ENCODE measurements at regions not wholly inside any gene's neighbourhood (a gene's known extent, or its start where the extent isn't known, plus 50 kb on each side); places are given as distances from the start of the nearest gene placed in this dataset.

DNA sequence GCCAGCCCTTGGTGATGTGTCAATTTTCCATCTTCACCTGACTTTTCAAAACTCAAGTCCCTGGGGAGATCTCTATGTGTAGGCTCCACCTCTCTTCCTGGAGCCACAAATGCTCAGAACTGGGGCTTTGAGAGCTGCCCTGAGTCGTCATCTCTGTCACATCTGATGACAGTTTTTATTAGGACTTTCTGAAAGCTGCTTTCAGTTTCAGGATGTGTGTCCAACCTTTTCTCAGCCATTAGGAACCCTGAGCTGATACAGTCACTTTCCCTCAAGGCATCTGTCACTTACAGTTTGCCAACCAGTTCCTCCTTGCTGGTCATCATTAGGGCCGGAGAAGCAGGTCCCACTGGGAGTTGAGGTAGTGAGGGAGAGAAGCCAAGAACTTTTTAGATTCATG lies 365.9 kb upstream of the CHD6 start:
- H4K20me1 ChIP-seq (ENCODE audit: insufficient read depth, low read length) = no peaks in the 10 kb centered on the region
- no peaks in the 10 kb centered on the region for H3K9me3 ChIP-seq (replicated peaks; ENCODE audit: insufficient read depth, low read length)
- DNase-seq = peak; percentile 57
- no peaks in the 10 kb centered on the region for H3K9me2 ChIP-seq (replicated peaks; ENCODE audit: insufficient read depth, low read length)
- peaks cover 10% of the 10 kb centered on the region; the same call in 1 of the 2 replicates for H3K4me1 ChIP-seq (ENCODE audit: low read length)
- no peak overlapping the region for H2AFZ ChIP-seq (ENCODE audit: low read length)
- no peaks in the 10 kb centered on the region; the same call in 1 of the 2 replicates for H3F3A ChIP-seq (ENCODE audit: insufficient read depth, low read length)
- no peak overlapping the region for H3K9ac ChIP-seq (ENCODE audit: low read length)
- H3K36me3 ChIP-seq (replicated peaks; ENCODE audit: insufficient read depth, low read length) = no peaks in the 10 kb centered on the region
- no peak overlapping the region for H3K4me3 ChIP-seq (ENCODE audit: low read length)
- no peaks in the 10 kb centered on the region for H3K27me3 ChIP-seq (replicated peaks; ENCODE audit: insufficient read depth, low read length)
- TF ChIP-seq, protein P1, sequence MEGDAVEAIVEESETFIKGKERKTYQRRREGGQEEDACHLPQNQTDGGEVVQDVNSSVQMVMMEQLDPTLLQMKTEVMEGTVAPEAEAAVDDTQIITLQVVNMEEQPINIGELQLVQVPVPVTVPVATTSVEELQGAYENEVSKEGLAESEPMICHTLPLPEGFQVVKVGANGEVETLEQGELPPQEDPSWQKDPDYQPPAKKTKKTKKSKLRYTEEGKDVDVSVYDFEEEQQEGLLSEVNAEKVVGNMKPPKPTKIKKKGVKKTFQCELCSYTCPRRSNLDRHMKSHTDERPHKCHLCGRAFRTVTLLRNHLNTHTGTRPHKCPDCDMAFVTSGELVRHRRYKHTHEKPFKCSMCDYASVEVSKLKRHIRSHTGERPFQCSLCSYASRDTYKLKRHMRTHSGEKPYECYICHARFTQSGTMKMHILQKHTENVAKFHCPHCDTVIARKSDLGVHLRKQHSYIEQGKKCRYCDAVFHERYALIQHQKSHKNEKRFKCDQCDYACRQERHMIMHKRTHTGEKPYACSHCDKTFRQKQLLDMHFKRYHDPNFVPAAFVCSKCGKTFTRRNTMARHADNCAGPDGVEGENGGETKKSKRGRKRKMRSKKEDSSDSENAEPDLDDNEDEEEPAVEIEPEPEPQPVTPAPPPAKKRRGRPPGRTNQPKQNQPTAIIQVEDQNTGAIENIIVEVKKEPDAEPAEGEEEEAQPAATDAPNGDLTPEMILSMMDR (IDR thresholded peaks at IDR 0.05; ENCODE audit: low read length) = no peak
- TF ChIP-seq EZH2phosphoT487 (IDR thresholded peaks at IDR 0.05; ENCODE audit: low read length) = no peak
- no peak for TF ChIP-seq EZH2 (optimal IDR thresholded peaks at IDR 0.05; ENCODE audit: low read depth, low read length)
- no peak overlapping the region for H3K27ac ChIP-seq (ENCODE audit: low read length)
- H3K79me2 ChIP-seq (ENCODE audit: low read length) = no peaks in the 10 kb centered on the region
- H3K4me2 ChIP-seq (ENCODE audit: low read depth, low read length) = no peak overlapping the region

DNA sequence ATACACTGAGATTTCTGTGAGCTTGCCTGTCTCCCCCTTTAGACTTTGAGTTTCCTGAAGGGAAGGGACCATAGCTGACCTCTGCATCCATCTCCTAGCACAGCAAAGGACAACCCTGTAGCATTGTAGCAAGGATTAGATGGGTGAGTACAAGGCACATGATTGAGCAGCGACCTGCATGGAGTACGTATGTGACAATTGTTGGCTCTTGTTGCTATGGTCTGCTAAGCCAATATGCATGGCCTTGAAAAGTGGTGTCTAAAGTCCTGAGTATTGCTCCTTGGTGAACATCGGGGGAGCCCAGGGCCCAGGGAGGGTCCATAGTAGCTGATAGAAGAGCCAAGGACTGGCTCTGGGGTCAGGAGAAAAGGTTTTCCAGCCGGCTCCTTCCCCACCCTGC lies 365.0 kb upstream of the CHD6 start:
- no peak overlapping the region for H2AFZ ChIP-seq (ENCODE audit: low read length)
- no peaks in the 10 kb centered on the region for H4K20me1 ChIP-seq (ENCODE audit: insufficient read depth, low read length)
- TF ChIP-seq, protein P1 (IDR thresholded peaks at IDR 0.05; ENCODE audit: low read length) = no peak
- no peak for TF ChIP-seq EZH2phosphoT487 (IDR thresholded peaks at IDR 0.05; ENCODE audit: low read length)
- TF ChIP-seq EZH2 (optimal IDR thresholded peaks at IDR 0.05; ENCODE audit: low read depth, low read length) = no peak
- H3K36me3 ChIP-seq (replicated peaks; ENCODE audit: insufficient read depth, low read length) = no peaks in the 10 kb centered on the region
- no peaks in the 10 kb centered on the region for H3K9me2 ChIP-seq (replicated peaks; ENCODE audit: insufficient read depth, low read length)
- H3F3A ChIP-seq (ENCODE audit: insufficient read depth, low read length) = no peaks in the 10 kb centered on the region; the same call in 1 of the 2 replicates
- peaks cover 10% of the 10 kb centered on the region; the same call in 1 of the 2 replicates for H3K4me1 ChIP-seq (ENCODE audit: low read length)
- no peak for DNase-seq
- no peaks in the 10 kb centered on the region for H3K27me3 ChIP-seq (replicated peaks; ENCODE audit: insufficient read depth, low read length)
- H3K9me3 ChIP-seq (replicated peaks; ENCODE audit: insufficient read depth, low read length) = no peaks in the 10 kb centered on the region
- H3K4me2 ChIP-seq (ENCODE audit: low read depth, low read length) = no peak overlapping the region
- H3K9ac ChIP-seq (ENCODE audit: low read length) = no peak overlapping the region
- no peak overlapping the region for H3K4me3 ChIP-seq (ENCODE audit: low read length)
- H3K79me2 ChIP-seq (ENCODE audit: low read length) = no peaks in the 10 kb centered on the region
- H3K27ac ChIP-seq (ENCODE audit: low read length) = no peak overlapping the region

DNA sequence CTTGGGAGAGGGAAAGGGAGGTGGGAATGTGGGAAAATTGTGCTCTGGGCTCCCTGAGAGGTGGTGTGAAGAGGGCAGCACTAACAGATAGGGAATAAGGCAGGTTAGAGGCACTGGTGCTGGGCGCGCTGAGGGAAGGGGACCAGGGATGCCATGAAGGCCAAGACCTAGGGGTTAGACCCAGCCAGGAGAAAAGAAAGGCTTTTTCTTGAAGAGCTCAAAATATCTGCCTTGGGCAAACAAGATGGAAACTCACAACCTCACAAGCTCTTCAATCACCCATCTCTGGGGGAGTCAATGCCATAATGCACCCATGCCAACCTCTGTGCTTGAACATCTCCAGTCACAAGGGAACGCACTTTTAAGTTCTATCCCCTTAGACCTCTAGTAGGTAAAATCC lies 363.6 kb upstream of the CHD6 start:
- no peaks in the 10 kb centered on the region for H3K9me3 ChIP-seq (replicated peaks; ENCODE audit: insufficient read depth, low read length)
- H3K4me3 ChIP-seq (ENCODE audit: low read length) = no peak overlapping the region
- no peak overlapping the region for H2AFZ ChIP-seq (ENCODE audit: low read length)

More for the DNA sequence above, 363.6 kb upstream of the CHD6 start:
- H3K27me3 ChIP-seq (replicated peaks; ENCODE audit: insufficient read depth, low read length) = no peaks in the 10 kb centered on the region
- no peaks in the 10 kb centered on the region; the same call in 1 of the 2 replicates for H3F3A ChIP-seq (ENCODE audit: insufficient read depth, low read length)
- H3K9ac ChIP-seq (ENCODE audit: low read length) = no peak overlapping the region
- DNase-seq = no peak
- TF ChIP-seq, protein P1 (IDR thresholded peaks at IDR 0.05; ENCODE audit: low read length) = no peak
- TF ChIP-seq EZH2 (optimal IDR thresholded peaks at IDR 0.05; ENCODE audit: low read depth, low read length) = no peak
- no peak for TF ChIP-seq EZH2phosphoT487 (IDR thresholded peaks at IDR 0.05; ENCODE audit: low read length)
- H3K79me2 ChIP-seq (ENCODE audit: low read length) = no peaks in the 10 kb centered on the region
- no peak overlapping the region for H3K27ac ChIP-seq (ENCODE audit: low read length)
- no peaks in the 10 kb centered on the region for H4K20me1 ChIP-seq (ENCODE audit: insufficient read depth, low read length)
- no peaks in the 10 kb centered on the region for H3K36me3 ChIP-seq (replicated peaks; ENCODE audit: insufficient read depth, low read length)
- H3K4me1 ChIP-seq (ENCODE audit: low read length) = peaks cover 10% of the 10 kb centered on the region; the same call in 1 of the 2 replicates
- H3K9me2 ChIP-seq (replicated peaks; ENCODE audit: insufficient read depth, low read length) = no peaks in the 10 kb centered on the region
- H3K4me2 ChIP-seq (ENCODE audit: low read depth, low read length) = no peak overlapping the region
